Epithelial cell of esophagus (primary cell): ENCODE measurements at regions not wholly inside any gene's neighbourhood (a gene's known extent, or its start where the extent isn't known, plus 50 kb on each side); places are given as distances from the start of the nearest gene placed in this dataset.

Experiments
- DNase-seq: peaks from one replicate; pipeline ENCODE4 v3.0.0; 2010; ENCODE audit warnings: low read depth
- H3K4me3 ChIP-seq: 2 replicates; pipeline ENCODE4 v1.5.1; 2011; ENCODE audit warnings: mild to moderate bottlenecking, low read length, control low read depth
- CTCF ChIP-seq: IDR thresholded peaks from 2 replicates; pipeline ENCODE4 v1.5.1; 2011; ENCODE audit warnings: low read depth, mild to moderate bottlenecking, low read length, control low read depth, inconsistent platforms; ENCODE audit not compliant: insufficient read depth; ENCODE audit errors: missing control alignments

DNA sequence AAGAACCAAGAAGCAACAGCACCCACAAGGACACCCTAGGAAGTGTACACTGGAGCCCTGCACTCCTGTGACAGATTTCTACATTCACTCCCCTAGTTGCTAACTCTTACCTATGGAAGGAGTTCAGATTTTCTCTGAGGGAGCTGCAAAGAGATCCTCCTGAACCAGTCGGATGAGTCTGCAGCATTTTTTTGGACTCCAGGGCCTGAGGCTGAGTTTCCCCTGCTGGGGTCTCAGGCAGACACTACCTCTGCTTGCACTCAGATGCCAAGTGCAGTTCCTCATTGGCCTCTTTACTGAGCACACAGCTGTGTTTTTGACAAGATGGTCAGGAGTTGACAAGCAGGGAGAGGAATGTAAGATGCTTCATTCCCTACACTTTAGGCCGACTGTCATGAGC lies 153.2 kb upstream of the RBM19 start:
- H3K4me3 ChIP-seq: no peak overlapping the region
- no peak for TF ChIP-seq CTCF
- DNase-seq: no peak

- DNase-seq: no peak
- no peak overlapping the region for H3K4me3 ChIP-seq
- no peak for TF ChIP-seq CTCF
Observed at GRCh38 chr12:114096461-114096860, 130.3 kb upstream of the RBM19 start.

GRCh38 chr12:114093520-114093919 lies 127.4 kb upstream of the RBM19 start:
- H3K4me3 ChIP-seq: no peak overlapping the region
- TF ChIP-seq CTCF: no peak
- DNase-seq: no peak

- TF ChIP-seq CTCF: no peak
- H3K4me3 ChIP-seq: no peak overlapping the region
- no peak for DNase-seq
Observed at GRCh38 chr12:114092981-114093380, 126.9 kb upstream of the RBM19 start.

DNA sequence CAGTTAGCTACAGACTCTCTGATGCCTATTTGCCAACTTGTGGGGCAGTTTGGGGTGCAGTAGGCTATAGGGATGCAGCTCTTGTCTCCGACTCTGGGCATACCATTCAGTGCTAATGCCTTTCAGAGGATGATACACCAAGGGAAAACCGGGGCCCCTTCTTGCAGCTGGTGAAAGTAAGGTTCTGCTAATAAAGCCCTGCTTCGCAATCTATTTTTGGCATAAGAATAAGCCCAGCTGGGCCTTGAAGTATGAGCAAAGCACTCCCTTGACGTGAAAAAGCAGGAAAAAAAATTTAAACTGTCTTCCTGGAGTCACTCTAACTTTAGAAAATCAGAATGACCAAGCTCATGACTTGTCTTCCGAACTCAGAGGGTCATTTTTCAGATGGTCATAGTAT lies 124.1 kb upstream of the RBM19 start:
- DNase-seq: no peak
- H3K4me3 ChIP-seq: no peak overlapping the region
- no peak for TF ChIP-seq CTCF

DNA sequence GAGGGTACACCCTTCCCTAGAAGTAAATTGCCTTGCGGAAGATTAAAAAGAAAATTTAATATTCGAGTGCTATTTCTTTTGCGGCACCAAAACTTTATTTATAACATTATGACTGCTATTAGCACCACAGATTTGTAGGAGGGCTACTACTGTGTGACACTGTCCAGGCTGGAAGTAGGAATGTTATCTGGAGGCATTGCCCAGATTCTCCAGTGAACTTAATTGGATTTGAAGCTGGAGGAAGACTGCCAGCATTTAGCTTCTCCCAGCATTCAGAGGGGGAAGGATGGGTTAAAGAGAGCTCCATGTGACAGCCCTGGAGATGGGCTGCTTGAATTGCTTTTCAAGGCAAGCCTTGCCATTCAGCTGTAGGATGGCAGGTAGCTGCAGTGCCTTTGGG lies 107.0 kb upstream of the RBM19 start:
- no peak for DNase-seq
- H3K4me3 ChIP-seq: no peak overlapping the region
- no peak for TF ChIP-seq CTCF

DNA sequence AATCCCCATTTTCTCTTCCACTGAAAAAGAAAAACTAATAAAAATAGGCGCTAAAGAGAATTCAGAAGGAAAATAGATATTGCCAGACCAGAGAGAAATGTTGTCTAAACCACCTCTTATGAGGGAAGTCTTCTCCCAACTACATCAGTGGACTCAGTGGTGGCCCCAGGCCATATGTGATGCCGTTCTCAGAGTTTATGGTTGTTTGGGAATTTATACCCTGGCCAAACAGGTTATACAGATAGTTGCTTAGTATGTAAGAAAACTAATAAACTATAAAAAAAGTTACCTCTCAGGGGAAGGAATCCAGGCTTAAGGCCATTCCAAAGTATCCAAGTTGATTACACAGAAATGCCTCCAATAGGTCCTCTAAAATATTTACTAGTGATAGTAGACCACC lies 103.4 kb upstream of the RBM19 start:
- H3K4me3 ChIP-seq: no peak overlapping the region
- DNase-seq: no peak
- TF ChIP-seq CTCF: no peak
